ENCODE measurements at regions not wholly inside any gene's neighbourhood (a gene's known extent, or its start where the extent isn't known, plus 50 kb on each side); places are given as distances from the start of the nearest gene placed in this dataset.

DNA sequence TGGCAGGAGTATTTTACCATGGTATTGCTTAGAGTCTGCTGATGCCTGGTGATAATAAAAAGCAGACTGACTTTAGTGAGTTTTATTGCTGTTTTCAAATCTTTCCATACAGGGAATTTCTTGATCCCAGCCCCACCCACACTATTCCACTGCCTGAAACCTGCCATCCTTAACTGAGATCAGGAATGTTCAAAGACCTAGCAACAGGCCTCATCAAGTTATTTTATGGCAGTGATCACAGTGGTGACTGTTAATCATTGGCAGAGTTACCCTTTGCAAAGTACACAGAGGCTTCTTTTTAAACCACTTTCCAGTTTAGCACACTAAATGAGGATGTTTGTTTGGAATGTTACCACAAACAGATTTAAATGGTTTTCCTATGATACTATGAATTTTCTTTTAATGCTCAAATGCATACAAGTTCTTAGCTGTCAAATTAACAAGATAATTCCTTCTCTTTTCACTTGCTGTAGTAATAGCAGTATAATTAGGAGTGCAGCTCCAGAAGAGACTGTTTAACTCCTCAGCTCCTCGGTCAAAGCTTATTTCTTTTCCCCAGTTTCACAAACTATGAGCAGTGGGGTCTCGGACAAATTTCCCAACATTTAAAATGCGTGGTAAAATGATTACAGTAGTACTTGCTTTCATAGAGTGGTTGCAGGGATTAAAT lies 69.9 kb upstream of the USP25 start:
- TF ChIP-seq EZH2 (IDR thresholded peaks at IDR 0.05; ENCODE audit: insufficient read depth, poor library complexity, severe bottlenecking) (no peak), EZH2phosphoT487 (IDR thresholded peaks at IDR 0.05; ENCODE audit: insufficient read depth, low read depth) (no peak)
